MM.1S (cell line): ENCODE measurements at regions not wholly inside any gene's neighbourhood (a gene's known extent, or its start where the extent isn't known, plus 50 kb on each side); places are given as distances from the start of the nearest gene placed in this dataset.

Source experiments
- DNase-seq: peaks from one replicate; pipeline ENCODE4 v3.0.0-alpha.2; 2015
- H2AFZ ChIP-seq: fragments of 300-600 bp; sonication (generic); 2 replicates; pipeline ENCODE4 v1.6.0; 2016; ENCODE audit warnings: antibody characterized with exemption, low read length
- H3F3A ChIP-seq: fragments of 300-600 bp; sonication (generic); 2 replicates; pipeline ENCODE4 v1.6.1; 2016; ENCODE audit warnings: mild to moderate bottlenecking, antibody characterized with exemption, low read length, moderate library complexity, mixed read lengths; ENCODE audit not compliant: insufficient read depth
- H3K27ac ChIP-seq: fragments of 300-600 bp; sonication (generic); 2 replicates; pipeline ENCODE4 v1.5.1; 2016; ENCODE audit warnings: mild to moderate bottlenecking, low read length
- H3K27me3 ChIP-seq: fragments of 300-600 bp; sonication (generic); replicated peaks from 2 replicates; pipeline ENCODE4 v1.6.0; 2016; ENCODE audit warnings: low read length; ENCODE audit not compliant: insufficient read depth
- H3K36me3 ChIP-seq: fragments of 300-600 bp; sonication (generic); replicated peaks from 2 replicates; pipeline ENCODE4 v1.6.1; 2016; ENCODE audit warnings: mild to moderate bottlenecking, low read length, mixed read lengths; ENCODE audit not compliant: insufficient read depth
- H3K4me1 ChIP-seq: fragments of 300-600 bp; sonication (generic); 2 replicates; pipeline ENCODE4 v1.6.1; 2016; ENCODE audit warnings: low read length, mixed read lengths
- H3K4me2 ChIP-seq: fragments of 300-600 bp; sonication (generic); 2 replicates; pipeline ENCODE4 v1.6.0; 2016; ENCODE audit warnings: low read depth, low read length
- H3K4me3 ChIP-seq: fragments of 300-600 bp; sonication (generic); 2 replicates; pipeline ENCODE4 v1.5.1; 2016; ENCODE audit warnings: low read length, mixed read lengths
- H3K79me2 ChIP-seq: fragments of 300-600 bp; sonication (generic); 2 replicates; pipeline ENCODE4 v1.6.1; 2016; ENCODE audit warnings: mixed run types, low read length, mixed read lengths
- H3K9ac ChIP-seq: fragments of 300-600 bp; sonication (generic); 2 replicates; pipeline ENCODE4 v1.6.1; 2016; ENCODE audit warnings: low read length, mixed read lengths
- H3K9me2 ChIP-seq: fragments of 300-600 bp; sonication (generic); replicated peaks from 2 replicates; pipeline ENCODE4 v1.6.1; 2016; ENCODE audit warnings: mild to moderate bottlenecking, low read length, mixed read lengths; ENCODE audit not compliant: insufficient read depth
- H3K9me3 ChIP-seq: fragments of 300-600 bp; sonication (generic); replicated peaks from 2 replicates; pipeline ENCODE4 v1.6.1; 2016; ENCODE audit warnings: mild to moderate bottlenecking, low read length, mixed read lengths; ENCODE audit not compliant: insufficient read depth
- H4K20me1 ChIP-seq: fragments of 300-600 bp; sonication (generic); 2 replicates; pipeline ENCODE4 v1.6.1; 2016; ENCODE audit warnings: mild to moderate bottlenecking, low read length, moderate library complexity, mixed read lengths; ENCODE audit not compliant: insufficient read depth
- EZH2 ChIP-seq: fragments of 300-600 bp; sonication (generic); optimal IDR thresholded peaks from 2 replicates; pipeline ENCODE3; 2017; ENCODE audit warnings: low read depth, mild to moderate bottlenecking, antibody characterized with exemption, low read length, mixed read lengths
- EZH2phosphoT487 ChIP-seq: fragments of 300-600 bp; sonication (generic); IDR thresholded peaks from 2 replicates; pipeline ENCODE4 v1.6.1; 2018; ENCODE audit warnings: antibody characterized with exemption, low read length
- TF ChIP-seq, protein P1 (sequence below): fragments of 300-600 bp; sonication (generic); IDR thresholded peaks from 2 replicates; pipeline ENCODE4 v1.5.1; 2016; ENCODE audit warnings: antibody characterized with exemption, low read length, mixed read lengths

DNA sequence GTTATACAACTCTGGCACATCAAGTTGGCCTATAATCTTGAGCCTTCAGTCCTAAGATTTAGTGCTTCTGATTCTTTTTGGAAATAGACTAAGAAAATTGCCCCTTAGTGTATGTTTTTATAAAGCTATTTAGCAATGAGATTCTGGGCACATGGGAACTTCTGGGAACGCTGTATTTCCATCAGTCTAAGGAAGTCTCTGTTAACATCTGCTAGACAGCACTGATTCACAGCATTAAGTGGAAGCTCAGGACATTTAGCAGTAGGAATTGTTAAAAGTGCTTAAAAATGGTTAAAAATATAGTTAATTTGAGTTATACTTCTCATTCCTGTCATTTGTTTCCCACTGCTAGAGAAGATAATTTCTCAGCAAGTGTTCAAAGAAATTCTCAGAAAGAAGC, 579.1 kb downstream of the SLC16A7 start:
- no peak overlapping the region for H3K27ac ChIP-seq
- H3K4me1 ChIP-seq: no peaks in the 10 kb centered on the region
- H4K20me1 ChIP-seq: no peaks in the 10 kb centered on the region
- H3K36me3 ChIP-seq: no peaks in the 10 kb centered on the region
- DNase-seq: no peak
- no peak overlapping the region for H3K4me3 ChIP-seq
- H3K9me2 ChIP-seq: no peaks in the 10 kb centered on the region
- H3K9me3 ChIP-seq: no peaks in the 10 kb centered on the region
- H3K79me2 ChIP-seq: no peaks in the 10 kb centered on the region
- H3F3A ChIP-seq: no peaks in the 10 kb centered on the region
- no peak overlapping the region for H3K9ac ChIP-seq
- no peak overlapping the region for H2AFZ ChIP-seq
- H3K27me3 ChIP-seq: no peaks in the 10 kb centered on the region
- TF ChIP-seq EZH2phosphoT487 (no peak), EZH2 (no peak)
- TF ChIP-seq, protein P1, sequence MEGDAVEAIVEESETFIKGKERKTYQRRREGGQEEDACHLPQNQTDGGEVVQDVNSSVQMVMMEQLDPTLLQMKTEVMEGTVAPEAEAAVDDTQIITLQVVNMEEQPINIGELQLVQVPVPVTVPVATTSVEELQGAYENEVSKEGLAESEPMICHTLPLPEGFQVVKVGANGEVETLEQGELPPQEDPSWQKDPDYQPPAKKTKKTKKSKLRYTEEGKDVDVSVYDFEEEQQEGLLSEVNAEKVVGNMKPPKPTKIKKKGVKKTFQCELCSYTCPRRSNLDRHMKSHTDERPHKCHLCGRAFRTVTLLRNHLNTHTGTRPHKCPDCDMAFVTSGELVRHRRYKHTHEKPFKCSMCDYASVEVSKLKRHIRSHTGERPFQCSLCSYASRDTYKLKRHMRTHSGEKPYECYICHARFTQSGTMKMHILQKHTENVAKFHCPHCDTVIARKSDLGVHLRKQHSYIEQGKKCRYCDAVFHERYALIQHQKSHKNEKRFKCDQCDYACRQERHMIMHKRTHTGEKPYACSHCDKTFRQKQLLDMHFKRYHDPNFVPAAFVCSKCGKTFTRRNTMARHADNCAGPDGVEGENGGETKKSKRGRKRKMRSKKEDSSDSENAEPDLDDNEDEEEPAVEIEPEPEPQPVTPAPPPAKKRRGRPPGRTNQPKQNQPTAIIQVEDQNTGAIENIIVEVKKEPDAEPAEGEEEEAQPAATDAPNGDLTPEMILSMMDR: no peak
- H3K4me2 ChIP-seq: no peak overlapping the region

DNA sequence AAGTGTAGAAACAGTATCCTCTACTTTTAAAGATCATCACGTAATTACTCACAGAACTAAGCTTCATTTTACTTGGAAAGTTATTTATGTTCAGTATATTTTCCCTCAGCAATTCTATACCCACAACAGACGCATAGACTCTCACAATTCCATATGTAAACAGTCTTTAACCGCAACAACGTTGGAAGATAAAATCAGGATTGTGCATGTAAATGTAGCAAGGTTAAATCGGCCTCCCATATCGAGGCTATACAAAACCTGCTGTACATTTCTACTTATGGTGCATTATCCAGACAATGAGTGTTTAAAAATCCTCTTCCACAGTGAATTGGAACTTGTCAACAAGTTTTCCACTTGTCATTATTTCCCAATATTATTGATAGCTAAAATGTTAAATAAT, 581.1 kb downstream of the SLC16A7 start:
- Histone ChIP-seq H3K9me2 (no peaks in the 10 kb centered on the region), H3K4me2 (no peak overlapping the region), H3F3A (no peaks in the 10 kb centered on the region), H3K27me3 (no peaks in the 10 kb centered on the region), H4K20me1 (no peaks in the 10 kb centered on the region), H2AFZ (no peak overlapping the region), H3K4me3 (no peak overlapping the region), H3K27ac (no peak overlapping the region), H3K9ac (no peak overlapping the region), H3K4me1 (no peaks in the 10 kb centered on the region), H3K36me3 (no peaks in the 10 kb centered on the region), H3K79me2 (no peaks in the 10 kb centered on the region), H3K9me3 (no peaks in the 10 kb centered on the region)
- TF ChIP-seq, protein P1: no peak
- TF ChIP-seq EZH2 (no peak), EZH2phosphoT487 (no peak)
- DNase-seq: no peak

DNA sequence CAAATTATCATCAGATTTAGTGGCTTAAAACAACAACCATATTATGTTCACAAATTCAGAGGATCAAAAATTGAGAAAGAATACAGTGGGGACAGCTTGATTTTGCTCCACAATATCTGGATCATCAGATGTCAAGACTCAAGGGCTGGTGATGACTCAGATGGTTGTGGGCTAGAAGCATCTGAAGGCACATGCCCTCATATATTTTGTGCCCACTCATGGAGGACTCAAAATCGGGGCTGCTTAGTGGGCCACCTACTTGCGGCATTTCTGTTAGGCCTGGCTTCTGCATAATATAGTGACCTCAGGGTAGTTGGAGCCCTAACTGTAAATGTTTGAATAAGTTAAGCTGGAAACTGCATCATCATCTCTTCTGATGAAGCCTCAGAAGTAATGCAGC, 584.5 kb downstream of the SLC16A7 start:
- Histone ChIP-seq H3K9ac (no peak overlapping the region), H3F3A (no peaks in the 10 kb centered on the region), H3K79me2 (no peaks in the 10 kb centered on the region), H3K9me3 (no peaks in the 10 kb centered on the region), H3K4me1 (no peaks in the 10 kb centered on the region), H3K36me3 (no peaks in the 10 kb centered on the region), H3K4me3 (no peak overlapping the region), H3K4me2 (no peak overlapping the region), H3K27ac (no peak overlapping the region), H3K9me2 (no peaks in the 10 kb centered on the region), H3K27me3 (no peaks in the 10 kb centered on the region), H4K20me1 (no peaks in the 10 kb centered on the region), H2AFZ (no peak overlapping the region)
- no peak for DNase-seq
- TF ChIP-seq, protein P1: no peak
- TF ChIP-seq EZH2phosphoT487: no peak
- TF ChIP-seq EZH2: no peak

DNA sequence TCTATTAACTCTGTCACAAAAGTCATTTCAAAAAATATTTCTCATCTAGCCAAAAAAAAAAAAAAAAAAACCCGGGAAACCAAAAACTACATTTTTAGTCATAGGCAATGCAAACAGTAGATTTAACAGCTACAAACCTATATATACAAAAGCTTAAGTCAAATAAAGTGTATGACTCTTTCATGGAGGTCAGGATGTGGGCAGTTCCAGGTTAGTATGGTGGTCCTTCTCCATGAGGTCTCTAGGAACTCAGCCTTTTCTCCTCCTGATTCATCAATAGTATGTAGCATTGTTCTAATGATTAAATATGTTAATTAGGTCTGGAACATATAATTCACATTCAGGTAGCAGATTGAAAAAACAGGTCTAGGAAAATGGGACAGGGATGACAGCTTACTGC, 586.5 kb downstream of the SLC16A7 start:
- Histone ChIP-seq H3K4me3 (no peak overlapping the region), H3K9me3 (no peaks in the 10 kb centered on the region), H4K20me1 (no peaks in the 10 kb centered on the region), H3K9ac (no peak overlapping the region), H3K36me3 (no peaks in the 10 kb centered on the region), H3F3A (no peaks in the 10 kb centered on the region), H3K27ac (no peak overlapping the region), H3K4me2 (no peak overlapping the region), H3K27me3 (no peaks in the 10 kb centered on the region), H2AFZ (no peak overlapping the region), H3K79me2 (no peaks in the 10 kb centered on the region), H3K4me1 (no peaks in the 10 kb centered on the region), H3K9me2 (no peaks in the 10 kb centered on the region)
- no peak for DNase-seq
- TF ChIP-seq EZH2phosphoT487: no peak
- no peak for TF ChIP-seq EZH2
- TF ChIP-seq, protein P1: no peak
